Muscle of arm (tissue), 1 donor: ENCODE measurements at regions not wholly inside any gene's neighbourhood (a gene's known extent, or its start where the extent isn't known, plus 50 kb on each side); places are given as distances from the start of the nearest gene placed in this dataset.
"Not testable (repeated sequence)": the region's sequence is repeated elsewhere in the genome, so short reads cannot be mapped to it uniquely, and the experiment has no call there.

ENCODE experiments used
- DNase-seq: peaks from one replicate; pipeline ENCODE4 v3.0.0-alpha.2; 2013

- DNase-seq, result no peak
Measured at GRCh38 chr3:59257506-59257905, 207.7 kb upstream of the CFAP20DC start.

DNA sequence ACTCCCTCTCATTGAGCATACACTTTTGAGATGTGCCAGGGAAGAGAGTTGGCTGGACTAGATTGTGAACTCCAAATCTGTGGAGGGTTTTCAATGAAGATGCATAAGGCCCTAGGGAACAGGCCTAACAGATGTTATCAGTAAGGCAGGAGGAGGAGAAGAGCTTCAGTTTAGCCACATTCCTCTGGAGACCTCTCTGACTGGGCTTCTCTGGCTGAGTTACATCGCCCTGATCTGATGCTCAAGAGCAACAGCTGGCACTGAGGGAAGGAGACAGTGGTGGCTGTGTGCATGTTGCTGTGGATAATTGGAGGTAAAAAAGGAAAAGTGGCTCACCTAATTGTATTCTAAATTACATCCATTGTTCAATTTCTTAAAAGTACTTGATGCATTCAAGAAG is 206.4 kb upstream of the CFAP20DC start:
- DNase-seq, result no peak

GRCh38 chr3:59254976-59255375 is 205.2 kb upstream of the CFAP20DC start:
- DNase-seq, result no peak

- DNase-seq, result no peak
Measured at GRCh38 chr3:59254433-59254832, 204.6 kb upstream of the CFAP20DC start.

DNA sequence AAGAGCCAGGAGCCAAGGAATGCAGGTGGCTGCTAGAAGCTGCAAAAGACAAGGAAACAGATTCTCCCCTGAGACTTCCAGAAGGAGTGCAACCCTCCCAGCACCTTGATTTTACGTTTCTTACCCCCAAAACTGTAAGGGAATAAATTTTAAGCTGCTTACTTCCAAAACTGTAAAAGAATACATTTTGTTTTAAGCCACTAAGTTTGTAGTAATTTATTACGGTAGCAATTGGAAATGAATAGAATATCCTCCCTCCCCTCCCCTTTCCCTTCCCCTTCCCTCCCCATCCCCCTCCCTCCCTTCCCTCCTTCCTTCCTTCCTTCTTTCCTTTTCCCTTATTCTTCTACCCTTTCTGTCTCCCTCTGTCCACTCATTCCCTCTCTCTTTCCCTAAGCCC is 203.7 kb upstream of the CFAP20DC start:
- DNase-seq, result no peak

DNA sequence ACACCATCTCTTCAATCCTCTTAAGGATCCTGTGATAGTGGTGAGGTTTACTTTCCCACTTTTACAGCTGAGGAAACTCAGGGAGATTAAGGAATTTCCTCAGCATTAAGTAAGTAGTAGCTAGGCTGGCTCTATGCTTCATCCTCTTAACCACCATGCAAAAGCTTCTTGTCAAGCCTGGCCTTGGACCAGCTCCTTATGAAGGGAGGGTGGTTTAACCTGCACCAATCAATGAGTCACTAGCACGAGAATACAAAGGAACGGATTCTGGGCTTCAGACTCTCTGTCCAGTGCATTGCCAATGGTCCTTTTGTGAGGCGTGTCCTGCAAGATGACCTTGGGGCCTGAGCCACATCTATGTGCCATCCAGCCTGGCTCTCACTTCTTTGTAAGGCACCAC is 202.0 kb upstream of the CFAP20DC start:
- DNase-seq, result no peak

GRCh38 chr3:59250600-59250999 is 200.8 kb upstream of the CFAP20DC start:
- no peak for DNase-seq

DNA sequence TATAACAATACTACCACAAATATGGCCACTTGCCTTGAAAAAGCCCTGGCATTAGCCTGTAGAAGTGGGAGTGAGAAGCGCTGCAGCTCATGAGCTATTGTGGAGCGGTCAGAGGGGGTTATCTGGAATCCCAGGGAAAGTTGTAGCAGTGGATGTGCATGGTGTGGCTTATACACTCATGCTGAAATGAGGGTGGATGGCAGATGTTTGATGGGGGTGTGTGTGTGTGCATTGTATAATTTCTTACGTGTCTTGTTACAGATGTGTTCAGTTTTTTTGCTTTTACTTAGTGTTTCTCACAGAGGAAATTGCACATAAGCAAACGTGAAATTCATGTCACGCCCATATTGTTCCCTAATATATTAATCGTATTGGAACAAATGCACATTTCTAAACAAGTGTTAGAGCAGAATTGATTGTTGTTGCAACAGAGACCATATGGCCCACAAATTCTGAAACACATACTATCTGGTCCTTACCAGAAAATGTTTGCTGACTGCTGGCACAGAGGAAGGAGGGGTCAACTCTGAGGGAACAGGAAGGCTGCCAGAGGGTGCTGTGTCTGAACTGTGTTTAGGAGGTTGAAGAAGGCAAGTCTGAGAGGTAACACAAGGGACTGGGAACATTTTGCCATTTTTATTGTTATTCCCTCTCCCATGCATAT is 200.0 kb upstream of the CFAP20DC start:
- DNase-seq, result no peak

DNA sequence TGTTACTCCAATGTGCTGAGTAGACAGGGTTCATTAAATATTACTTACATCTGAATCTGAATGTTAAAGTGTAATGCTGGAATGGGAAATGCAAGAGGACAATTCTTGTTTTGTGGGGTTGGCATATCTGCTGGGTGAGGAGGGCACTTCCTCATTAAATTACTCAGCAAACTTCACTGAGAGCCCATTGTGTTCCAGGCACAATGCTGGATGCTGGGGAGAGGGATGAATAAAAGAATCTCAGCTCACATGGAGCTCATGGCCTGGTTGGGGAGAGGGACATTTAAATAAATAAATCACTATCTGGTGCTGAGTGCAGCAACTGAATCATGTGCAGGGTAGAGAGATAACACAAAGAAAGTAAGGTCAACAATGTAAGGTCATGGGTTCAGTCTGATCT is 199.2 kb upstream of the CFAP20DC start:
- DNase-seq, result no peak

DNA sequence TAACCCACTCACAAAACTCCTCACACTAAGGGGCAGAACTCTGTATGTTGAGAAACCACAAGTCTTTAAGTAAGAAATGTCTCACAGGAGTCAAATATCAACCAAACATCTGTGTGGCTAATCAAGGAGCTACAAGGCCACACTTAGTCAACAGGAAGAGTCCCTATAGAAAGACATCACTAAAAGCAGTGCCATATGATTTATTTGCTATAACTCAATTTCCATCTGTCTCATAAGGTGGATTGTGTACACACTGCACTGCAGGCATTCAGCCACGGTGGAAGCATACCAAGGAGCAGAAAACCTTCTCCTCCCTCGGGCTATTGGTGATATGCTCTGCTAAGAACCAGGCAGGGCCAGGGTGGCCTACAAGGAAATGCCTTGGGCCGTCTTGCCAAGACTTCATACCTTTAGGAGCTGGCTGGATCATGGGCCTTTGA is 197.6 kb upstream of the CFAP20DC start:
- no peak for DNase-seq

DNA sequence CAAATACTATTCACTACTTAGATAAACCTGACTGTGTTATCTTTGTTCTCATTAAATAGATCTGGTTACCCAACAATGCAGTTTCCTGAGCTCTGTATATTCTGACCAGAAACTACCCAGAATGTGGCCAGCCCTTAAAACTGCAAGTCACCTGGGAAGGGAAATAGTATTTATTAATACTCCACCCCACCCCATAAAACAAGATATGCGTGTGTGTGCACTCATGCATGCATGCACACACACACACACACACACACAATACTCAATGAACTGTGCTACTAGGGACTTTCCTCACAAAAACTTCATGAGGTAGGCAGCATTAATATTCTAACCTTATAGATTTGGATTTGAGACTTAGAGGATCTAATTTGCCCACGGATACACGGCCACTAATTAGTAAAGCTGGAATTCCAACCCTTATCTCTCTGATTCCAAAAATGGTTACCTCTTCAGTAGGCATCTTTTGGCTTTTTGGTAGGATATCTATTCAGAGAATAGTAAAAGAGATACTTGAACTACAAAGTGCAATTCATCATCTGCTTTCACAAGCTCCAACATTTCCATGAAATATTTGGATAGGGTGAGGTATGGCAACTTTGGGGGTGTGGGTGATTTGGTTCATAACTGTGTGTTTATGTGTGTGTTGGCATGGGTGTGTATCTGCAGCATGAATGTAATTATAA is 197.0 kb upstream of the CFAP20DC start:
- no peak for DNase-seq

DNA sequence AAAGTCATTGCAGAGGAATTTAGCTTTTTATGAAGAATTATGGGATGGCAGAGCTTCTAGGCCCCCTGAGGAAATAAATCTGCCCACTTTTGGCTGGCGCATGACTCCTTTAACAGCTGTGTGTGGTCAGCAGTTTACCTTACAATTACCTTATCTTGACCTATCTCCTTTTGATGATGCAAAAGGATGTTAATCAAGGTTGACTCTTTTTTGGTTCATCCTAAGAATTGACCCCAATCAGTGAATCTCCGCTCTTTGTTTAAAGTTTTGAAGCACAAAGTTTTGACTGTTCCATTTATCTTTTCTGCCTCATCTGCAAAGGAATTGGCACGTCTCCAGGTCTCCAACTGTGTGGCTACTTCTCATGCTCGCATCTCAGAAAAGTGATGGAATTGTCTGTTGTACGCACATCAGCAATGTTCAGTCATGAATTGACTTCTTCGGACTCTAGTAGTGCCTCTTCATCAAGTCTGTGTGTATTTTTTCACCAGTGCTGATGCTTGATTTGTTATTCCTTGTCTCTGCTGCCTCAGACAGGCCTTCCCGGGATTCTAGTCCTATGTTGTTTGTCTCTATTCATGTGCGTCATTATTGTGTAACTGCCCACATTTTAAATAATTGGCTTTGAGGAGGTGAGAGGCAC is 196.2 kb upstream of the CFAP20DC start:
- DNase-seq, result no peak

DNA sequence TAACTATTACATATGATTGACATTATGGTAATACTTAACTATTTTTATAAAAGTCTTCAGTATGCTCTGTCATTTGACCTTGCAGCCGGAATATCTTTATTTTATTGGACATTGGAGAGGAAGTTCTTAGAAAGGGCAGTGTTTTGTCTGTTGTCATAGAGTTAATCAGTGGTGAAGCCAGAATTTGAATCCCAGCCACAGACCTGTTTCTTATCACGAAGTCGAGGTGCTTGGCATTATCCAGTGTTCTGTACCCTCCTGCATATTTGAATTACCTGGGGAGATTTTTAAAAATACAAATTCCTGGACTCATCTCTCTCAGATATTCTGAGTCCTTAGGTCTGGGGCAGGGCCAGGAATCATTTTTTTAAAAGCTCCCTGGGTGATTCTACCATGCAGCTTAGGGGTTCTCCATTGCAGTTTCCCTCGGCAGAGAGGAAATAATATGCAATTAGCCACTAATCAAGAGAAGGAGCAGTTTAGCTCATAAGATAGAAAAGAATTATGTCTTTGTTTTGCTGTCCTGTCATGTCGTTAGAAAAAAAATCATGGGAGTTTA is 195.6 kb upstream of the CFAP20DC start:
- no peak for DNase-seq

- no peak for DNase-seq
Measured at GRCh38 chr3:59244343-59244742, 194.5 kb upstream of the CFAP20DC start.

GRCh38 chr3:59243476-59243875 is 193.7 kb upstream of the CFAP20DC start:
- no peak for DNase-seq

- DNase-seq, result no peak
Measured at GRCh38 chr3:59240666-59241255, 190.9 kb upstream of the CFAP20DC start.

GRCh38 chr3:59237121-59237520 is 187.3 kb upstream of the CFAP20DC start:
- DNase-seq, result no peak

DNA sequence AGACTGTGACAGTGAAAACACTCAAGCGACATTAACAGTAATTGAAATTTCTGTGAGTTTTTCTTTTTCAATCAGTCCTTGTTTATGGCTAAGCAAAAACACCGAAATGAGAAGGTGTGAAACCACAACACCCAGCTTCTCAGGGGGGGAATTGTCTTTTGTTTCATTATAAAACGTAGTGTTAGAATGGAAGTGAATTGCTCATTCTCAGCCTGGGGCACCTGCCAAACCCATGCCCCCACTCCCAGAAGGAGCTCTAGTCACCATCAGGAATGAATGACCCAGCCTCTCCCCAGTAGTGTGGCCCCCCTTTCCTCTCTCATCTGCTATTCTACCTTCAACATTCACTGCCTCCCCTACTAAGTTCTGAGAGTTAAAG is 185.8 kb upstream of the CFAP20DC start:
- no peak for DNase-seq

DNA sequence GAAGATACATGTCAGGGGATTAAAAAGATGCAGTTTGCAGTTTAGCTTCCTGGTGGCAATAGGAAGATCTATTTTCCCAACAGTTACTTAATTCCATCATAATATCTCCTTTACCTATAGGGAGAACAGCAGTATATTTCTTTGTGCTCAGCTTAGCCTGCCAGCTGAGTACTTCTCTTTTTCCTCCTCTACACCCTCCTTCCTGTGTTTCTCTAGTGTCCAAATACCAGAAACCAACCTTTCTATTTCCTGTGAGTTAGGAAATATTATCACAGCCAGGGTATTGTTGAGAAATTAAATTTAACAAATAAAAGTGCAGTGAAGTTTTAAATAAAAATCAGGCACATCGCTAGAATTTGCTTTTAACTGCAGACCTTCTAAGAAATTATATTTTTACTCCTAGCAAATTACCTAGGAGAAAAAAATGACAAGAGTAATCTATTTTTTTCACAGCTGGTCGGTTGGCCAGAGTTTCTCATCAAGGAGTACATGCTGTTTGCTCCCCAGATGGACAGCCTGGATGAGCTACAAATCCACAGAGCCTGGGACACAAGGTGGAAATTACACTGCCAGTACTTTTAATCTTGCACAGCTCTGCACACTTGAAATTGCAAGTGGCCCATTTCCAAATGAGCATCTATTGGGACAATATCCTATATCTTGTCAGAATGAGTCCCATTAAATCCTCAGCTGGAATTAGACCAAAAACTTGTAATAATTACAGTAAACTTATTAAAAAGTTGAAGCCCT is 185.2 kb upstream of the CFAP20DC start:
- DNase-seq, result no peak

DNA sequence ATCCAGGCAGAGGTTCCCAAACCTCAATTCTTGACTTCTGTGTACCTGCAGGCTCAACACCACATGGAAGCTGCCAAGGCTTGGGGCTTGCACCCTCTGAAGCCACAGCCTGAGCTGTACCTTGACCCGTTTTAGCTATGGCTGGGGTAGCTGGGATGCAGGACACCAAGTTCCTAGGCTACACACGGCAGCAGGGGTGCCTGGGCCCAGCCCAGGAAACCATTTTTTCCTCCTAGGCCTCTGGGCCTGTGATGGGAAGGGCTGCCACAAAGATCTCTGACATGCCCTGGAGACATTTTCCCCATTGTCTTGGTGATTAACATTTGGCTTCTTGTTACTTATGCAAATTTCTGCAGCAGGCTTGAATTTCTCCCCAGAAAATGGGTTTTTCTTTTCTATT is 180.6 kb upstream of the CFAP20DC start:
- DNase-seq, result not testable (repeated sequence)

GRCh38 chr3:59213860-59214259 is 164.0 kb upstream of the CFAP20DC start:
- DNase-seq, result no peak
